ENCODE measurements at regions not wholly inside any gene's neighbourhood (a gene's known extent, or its start where the extent isn't known, plus 50 kb on each side); places are given as distances from the start of the nearest gene placed in this dataset.

DNA sequence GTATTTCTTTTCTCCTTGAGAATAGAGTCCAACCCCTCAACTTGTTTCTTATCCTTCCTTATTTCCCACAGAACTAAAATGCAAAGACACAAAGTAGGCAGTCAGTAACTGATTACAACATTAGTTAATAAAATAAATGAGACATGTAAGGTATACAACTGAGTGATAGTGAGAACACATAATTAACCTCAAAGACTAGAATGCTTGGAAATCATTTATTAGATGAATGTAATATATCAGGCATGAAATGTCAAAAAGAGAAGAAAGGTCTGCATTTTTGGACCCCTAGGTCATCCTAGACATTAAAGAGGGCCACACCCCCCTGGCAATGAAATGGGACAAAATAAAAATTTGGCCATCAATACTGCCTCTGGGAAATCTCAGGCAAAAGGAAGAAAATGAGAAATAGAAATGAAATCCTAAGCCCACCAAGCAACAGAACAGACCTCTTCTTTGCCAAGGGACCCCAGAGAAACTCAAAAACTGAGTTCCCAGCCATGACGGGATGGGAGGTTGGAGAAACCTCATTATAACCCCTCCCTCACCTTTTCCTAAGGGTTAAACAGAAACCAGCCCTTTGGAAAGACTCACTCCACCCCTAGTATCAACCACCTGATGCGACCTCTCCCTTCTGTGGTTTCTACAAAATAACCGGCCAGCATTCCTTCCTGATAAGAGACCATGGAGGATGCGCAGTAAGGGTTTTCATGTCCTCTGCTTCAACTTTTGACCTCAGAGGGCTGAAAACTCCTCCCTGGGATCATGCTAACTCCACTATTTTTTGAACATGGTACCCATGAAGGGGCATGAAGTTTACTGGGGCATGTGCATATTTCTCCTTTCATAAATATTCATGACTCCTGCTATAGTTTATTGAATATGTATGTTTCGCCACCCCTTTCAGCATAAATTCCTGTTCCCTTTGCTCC is 90.0 kb upstream of the EXOC1L start:
- TF ChIP-seq GLIS3 (CRISPR knock-in tag; IDR thresholded peaks at IDR 0.05) (no peak), ZC3H10 (CRISPR knock-in tag; IDR thresholded peaks at IDR 0.05) (no peak), ZNF565 (CRISPR knock-in tag; conservative IDR thresholded peaks at IDR 0.05; ENCODE audit: low read depth) (no peak), ARNTL (CRISPR knock-in tag; IDR thresholded peaks at IDR 0.05; ENCODE audit: borderline replicate concordance, low read depth) (no peak), TCF4 (CRISPR knock-in tag; IDR thresholded peaks at IDR 0.05; ENCODE audit: borderline replicate concordance) (no peak), CSDC2 (CRISPR knock-in tag; IDR thresholded peaks at IDR 0.05) (no peak), OSR1 (CRISPR knock-in tag; IDR thresholded peaks at IDR 0.05) (no peak), ZFP3 (CRISPR knock-in tag; IDR thresholded peaks at IDR 0.05) (no peak), ISL1 (CRISPR knock-in tag; IDR thresholded peaks at IDR 0.05) (no peak), PATZ1 (CRISPR knock-in tag; IDR thresholded peaks at IDR 0.05; ENCODE audit: borderline replicate concordance) (no peak), ZNF70 (CRISPR knock-in tag; IDR thresholded peaks at IDR 0.05) (no peak), TOX (CRISPR knock-in tag; IDR thresholded peaks at IDR 0.05; ENCODE audit: borderline replicate concordance) (no peak), BACH2 (CRISPR knock-in tag; IDR thresholded peaks at IDR 0.05; ENCODE audit: borderline replicate concordance) (no peak), ZFP30 (CRISPR knock-in tag; IDR thresholded peaks at IDR 0.05) (no peak)
- TF ChIP-seq, protein P1, sequence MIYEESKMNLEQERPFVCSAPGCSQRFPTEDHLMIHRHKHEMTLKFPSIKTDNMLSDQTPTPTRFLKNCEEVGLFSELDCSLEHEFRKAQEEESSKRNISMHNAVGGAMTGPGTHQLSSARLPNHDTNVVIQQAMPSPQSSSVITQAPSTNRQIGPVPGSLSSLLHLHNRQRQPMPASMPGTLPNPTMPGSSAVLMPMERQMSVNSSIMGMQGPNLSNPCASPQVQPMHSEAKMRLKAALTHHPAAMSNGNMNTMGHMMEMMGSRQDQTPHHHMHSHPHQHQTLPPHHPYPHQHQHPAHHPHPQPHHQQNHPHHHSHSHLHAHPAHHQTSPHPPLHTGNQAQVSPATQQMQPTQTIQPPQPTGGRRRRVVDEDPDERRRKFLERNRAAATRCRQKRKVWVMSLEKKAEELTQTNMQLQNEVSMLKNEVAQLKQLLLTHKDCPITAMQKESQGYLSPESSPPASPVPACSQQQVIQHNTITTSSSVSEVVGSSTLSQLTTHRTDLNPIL (CRISPR knock-in tag; IDR thresholded peaks at IDR 0.05; ENCODE audit: low read depth), result no peak
- TF ChIP-seq, protein P2, sequence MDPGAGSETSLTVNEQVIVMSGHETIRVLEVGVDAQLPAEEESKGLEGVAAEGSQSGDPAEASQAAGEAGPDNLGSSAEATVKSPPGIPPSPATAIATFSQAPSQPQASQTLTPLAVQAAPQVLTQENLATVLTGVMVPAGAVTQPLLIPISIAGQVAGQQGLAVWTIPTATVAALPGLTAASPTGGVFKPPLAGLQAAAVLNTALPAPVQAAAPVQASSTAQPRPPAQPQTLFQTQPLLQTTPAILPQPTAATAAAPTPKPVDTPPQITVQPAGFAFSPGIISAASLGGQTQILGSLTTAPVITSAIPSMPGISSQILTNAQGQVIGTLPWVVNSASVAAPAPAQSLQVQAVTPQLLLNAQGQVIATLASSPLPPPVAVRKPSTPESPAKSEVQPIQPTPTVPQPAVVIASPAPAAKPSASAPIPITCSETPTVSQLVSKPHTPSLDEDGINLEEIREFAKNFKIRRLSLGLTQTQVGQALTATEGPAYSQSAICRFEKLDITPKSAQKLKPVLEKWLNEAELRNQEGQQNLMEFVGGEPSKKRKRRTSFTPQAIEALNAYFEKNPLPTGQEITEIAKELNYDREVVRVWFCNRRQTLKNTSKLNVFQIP (CRISPR knock-in tag; IDR thresholded peaks at IDR 0.05; ENCODE audit: borderline replicate concordance, low read depth), result no peak
- TF ChIP-seq, protein P3, sequence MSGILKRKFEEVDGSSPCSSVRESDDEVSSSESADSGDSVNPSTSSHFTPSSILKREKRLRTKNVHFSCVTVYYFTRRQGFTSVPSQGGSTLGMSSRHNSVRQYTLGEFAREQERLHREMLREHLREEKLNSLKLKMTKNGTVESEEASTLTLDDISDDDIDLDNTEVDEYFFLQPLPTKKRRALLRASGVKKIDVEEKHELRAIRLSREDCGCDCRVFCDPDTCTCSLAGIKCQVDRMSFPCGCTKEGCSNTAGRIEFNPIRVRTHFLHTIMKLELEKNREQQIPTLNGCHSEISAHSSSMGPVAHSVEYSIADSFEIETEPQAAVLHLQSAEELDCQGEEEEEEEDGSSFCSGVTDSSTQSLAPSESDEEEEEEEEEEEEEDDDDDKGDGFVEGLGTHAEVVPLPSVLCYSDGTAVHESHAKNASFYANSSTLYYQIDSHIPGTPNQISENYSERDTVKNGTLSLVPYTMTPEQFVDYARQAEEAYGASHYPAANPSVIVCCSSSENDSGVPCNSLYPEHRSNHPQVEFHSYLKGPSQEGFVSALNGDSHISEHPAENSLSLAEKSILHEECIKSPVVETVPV (CRISPR knock-in tag; IDR thresholded peaks at IDR 0.05), result no peak
- no peak for ATAC-seq

DNA sequence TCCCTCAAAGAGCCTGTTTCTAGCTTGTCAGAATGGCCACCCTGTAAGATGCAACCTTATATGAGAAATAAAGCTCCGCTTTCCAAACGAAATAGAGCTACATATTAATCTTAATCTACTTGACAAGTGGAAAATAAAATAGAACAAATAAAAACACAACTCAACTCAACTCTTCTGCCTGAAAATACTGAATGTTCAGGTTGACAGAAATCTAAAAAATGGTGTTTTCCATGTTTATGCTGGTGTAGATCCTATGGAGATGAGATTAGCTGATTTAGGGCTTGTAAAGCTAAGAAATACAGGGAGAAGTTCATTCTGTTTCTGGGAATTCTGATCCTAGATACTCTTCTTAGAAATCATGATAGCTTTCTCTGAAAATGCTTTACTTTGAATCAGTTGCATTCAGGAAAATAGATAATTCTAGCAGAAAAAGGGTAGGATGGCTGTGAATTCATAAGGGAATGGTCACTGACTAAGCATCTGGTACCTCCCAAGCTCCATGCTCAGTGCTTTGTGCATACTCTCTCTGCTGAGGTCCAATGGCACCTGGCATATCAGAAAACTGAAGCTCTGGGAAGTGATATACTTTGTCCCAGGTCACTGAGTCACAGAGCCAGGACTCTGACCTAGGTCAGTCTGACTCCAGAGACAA is 89.2 kb upstream of the EXOC1L start:
- ATAC-seq, result no peak
- TF ChIP-seq CSDC2 (CRISPR knock-in tag; IDR thresholded peaks at IDR 0.05) (no peak), ZNF8 (CRISPR knock-in tag; IDR thresholded peaks at IDR 0.05) (no peak), PATZ1 (CRISPR knock-in tag; IDR thresholded peaks at IDR 0.05; ENCODE audit: borderline replicate concordance) (no peak), RARB (CRISPR knock-in tag; IDR thresholded peaks at IDR 0.05) (no peak), ISL1 (CRISPR knock-in tag; IDR thresholded peaks at IDR 0.05) (no peak), ZFP30 (CRISPR knock-in tag; IDR thresholded peaks at IDR 0.05) (no peak), ZFP3 (CRISPR knock-in tag; IDR thresholded peaks at IDR 0.05) (no peak), TCF4 (CRISPR knock-in tag; IDR thresholded peaks at IDR 0.05; ENCODE audit: borderline replicate concordance) (no peak), TOX (CRISPR knock-in tag; IDR thresholded peaks at IDR 0.05; ENCODE audit: borderline replicate concordance) (no peak), ZNF565 (CRISPR knock-in tag; conservative IDR thresholded peaks at IDR 0.05; ENCODE audit: low read depth) (no peak), ARNTL (CRISPR knock-in tag; IDR thresholded peaks at IDR 0.05; ENCODE audit: borderline replicate concordance, low read depth) (no peak), PPARA (CRISPR knock-in tag; IDR thresholded peaks at IDR 0.05; ENCODE audit: borderline replicate concordance) (no peak), ZC3H10 (CRISPR knock-in tag; IDR thresholded peaks at IDR 0.05) (no peak), ZNF70 (CRISPR knock-in tag; IDR thresholded peaks at IDR 0.05) (no peak), OSR1 (CRISPR knock-in tag; IDR thresholded peaks at IDR 0.05) (no peak)
- TF ChIP-seq, protein P1 (CRISPR knock-in tag; IDR thresholded peaks at IDR 0.05; ENCODE audit: low read depth), result no peak
- TF ChIP-seq, protein P2 (CRISPR knock-in tag; IDR thresholded peaks at IDR 0.05; ENCODE audit: borderline replicate concordance, low read depth), result no peak

All from SK-N-SH treated with all-trans-retinoic acid at 6 μM for 48 hours (cell line).